SK-N-SH treated with all-trans-retinoic acid at 6 μM for 48 hours (cell line): ENCODE measurements at regions not wholly inside any gene's neighbourhood (a gene's known extent, or its start where the extent isn't known, plus 50 kb on each side); places are given as distances from the start of the nearest gene placed in this dataset.

ENCODE experiments used
- CSDC2 ChIP-seq: fragments of 250-450 bp; sonication (Bioruptor Pico); IDR thresholded peaks from 2 replicates; pipeline ENCODE4 v1.5.0; 2020; ENCODE audit warnings: mild to moderate bottlenecking, moderate library complexity
- GLIS3 ChIP-seq: fragments of 250-450 bp; sonication (Bioruptor Pico); IDR thresholded peaks from 2 replicates; pipeline ENCODE4 v1.5.0; 2020; ENCODE audit warnings: mild to moderate bottlenecking, moderate library complexity
- ISL1 ChIP-seq: fragments of 250-450 bp; sonication (Bioruptor Pico); IDR thresholded peaks from 2 replicates; pipeline ENCODE4 v2.1.2; 2022; ENCODE audit warnings: mild to moderate bottlenecking, moderate library complexity
- OSR1 ChIP-seq: fragments of 250-450 bp; sonication (Bioruptor Pico); IDR thresholded peaks from 2 replicates; pipeline ENCODE4 v1.8.0; 2022; ENCODE audit warnings: moderate library complexity, mild to moderate bottlenecking, inconsistent platforms
- PPARA ChIP-seq: fragments of 250-450 bp; sonication (Bioruptor Pico); IDR thresholded peaks from 2 replicates; pipeline ENCODE4 v1.5.0; 2020; ENCODE audit warnings: mild to moderate bottlenecking, borderline replicate concordance
- SNAI2 ChIP-seq: fragments of 250-450 bp; sonication (Bioruptor Pico); IDR thresholded peaks from 2 replicates; pipeline ENCODE4 v1.5.0; 2020; ENCODE audit warnings: mild to moderate bottlenecking, moderate library complexity
- TOX ChIP-seq: fragments of 250-450 bp; sonication (Bioruptor Pico); IDR thresholded peaks from 2 replicates; pipeline ENCODE4 v1.8.0; 2021; ENCODE audit warnings: mild to moderate bottlenecking, moderate library complexity, borderline replicate concordance
- ZC3H10 ChIP-seq: fragments of 250-450 bp; sonication (Bioruptor Pico); IDR thresholded peaks from 2 replicates; pipeline ENCODE4 v1.5.1; 2021; ENCODE audit warnings: mild to moderate bottlenecking, moderate library complexity
- ZFP3 ChIP-seq: fragments of 250-450 bp; sonication (Bioruptor Pico); IDR thresholded peaks from 2 replicates; pipeline ENCODE4 v1.5.0; 2020; ENCODE audit warnings: mild to moderate bottlenecking, moderate library complexity
- ZFP30 ChIP-seq: fragments of 450-650 bp; formaldehyde crosslinking; IDR thresholded peaks from 2 replicates; pipeline ENCODE4 v1.5.0; 2022; ENCODE audit warnings: mild to moderate bottlenecking, moderate library complexity
- TF ChIP-seq, protein P1 (sequence below): fragments of 250-450 bp; sonication (Bioruptor Pico); IDR thresholded peaks from 2 replicates; pipeline ENCODE4 v1.8.0; 2020; ENCODE audit warnings: mild to moderate bottlenecking, moderate library complexity, borderline replicate concordance
- TF ChIP-seq, protein P2 (sequence below): fragments of 250-450 bp; sonication (Bioruptor Pico); IDR thresholded peaks from 2 replicates; pipeline ENCODE4 v1.5.1; 2020; ENCODE audit warnings: low read depth, mild to moderate bottlenecking, moderate library complexity
- TF ChIP-seq, protein P3 (sequence below): fragments of 250-450 bp; sonication (Bioruptor Pico); IDR thresholded peaks from 2 replicates; pipeline ENCODE4 v1.5.1; 2021; ENCODE audit warnings: mild to moderate bottlenecking, moderate library complexity
- TF ChIP-seq, protein P4 (sequence below): fragments of 250-450 bp; sonication (Bioruptor Pico); IDR thresholded peaks from 2 replicates; pipeline ENCODE4 v1.5.0; 2020; ENCODE audit warnings: mild to moderate bottlenecking, moderate library complexity

DNA sequence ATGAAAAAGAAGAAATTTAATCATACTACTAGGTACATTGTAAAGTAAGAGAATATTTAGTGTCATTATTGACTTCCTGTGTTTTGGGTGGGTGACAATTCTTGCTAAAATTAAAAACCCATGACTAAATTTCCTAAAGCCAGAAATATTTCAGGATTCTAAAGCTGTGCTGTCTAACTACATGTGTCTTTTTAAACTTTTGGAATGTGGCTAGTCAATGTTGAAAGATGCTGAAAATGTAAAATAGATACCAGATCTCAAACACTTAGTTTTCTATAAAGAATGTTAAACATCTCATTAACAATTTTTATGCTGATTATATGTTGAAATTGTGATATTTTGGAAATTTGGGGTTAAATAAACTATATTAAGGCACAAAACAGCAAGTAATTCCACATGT is 308.9 kb upstream of the TMCO5A start:
- no peak for TF ChIP-seq ZFP3
- TF ChIP-seq, protein P1, sequence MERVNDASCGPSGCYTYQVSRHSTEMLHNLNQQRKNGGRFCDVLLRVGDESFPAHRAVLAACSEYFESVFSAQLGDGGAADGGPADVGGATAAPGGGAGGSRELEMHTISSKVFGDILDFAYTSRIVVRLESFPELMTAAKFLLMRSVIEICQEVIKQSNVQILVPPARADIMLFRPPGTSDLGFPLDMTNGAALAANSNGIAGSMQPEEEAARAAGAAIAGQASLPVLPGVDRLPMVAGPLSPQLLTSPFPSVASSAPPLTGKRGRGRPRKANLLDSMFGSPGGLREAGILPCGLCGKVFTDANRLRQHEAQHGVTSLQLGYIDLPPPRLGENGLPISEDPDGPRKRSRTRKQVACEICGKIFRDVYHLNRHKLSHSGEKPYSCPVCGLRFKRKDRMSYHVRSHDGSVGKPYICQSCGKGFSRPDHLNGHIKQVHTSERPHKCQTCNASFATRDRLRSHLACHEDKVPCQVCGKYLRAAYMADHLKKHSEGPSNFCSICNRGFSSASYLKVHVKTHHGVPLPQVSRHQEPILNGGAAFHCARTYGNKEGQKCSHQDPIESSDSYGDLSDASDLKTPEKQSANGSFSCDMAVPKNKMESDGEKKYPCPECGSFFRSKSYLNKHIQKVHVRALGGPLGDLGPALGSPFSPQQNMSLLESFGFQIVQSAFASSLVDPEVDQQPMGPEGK, result no peak
- no peak for TF ChIP-seq GLIS3 (CRISPR knock-in tag)
- TF ChIP-seq ISL1 (CRISPR knock-in tag), result no peak
- no peak for TF ChIP-seq ZFP30 (CRISPR knock-in tag)
- TF ChIP-seq, protein P2, sequence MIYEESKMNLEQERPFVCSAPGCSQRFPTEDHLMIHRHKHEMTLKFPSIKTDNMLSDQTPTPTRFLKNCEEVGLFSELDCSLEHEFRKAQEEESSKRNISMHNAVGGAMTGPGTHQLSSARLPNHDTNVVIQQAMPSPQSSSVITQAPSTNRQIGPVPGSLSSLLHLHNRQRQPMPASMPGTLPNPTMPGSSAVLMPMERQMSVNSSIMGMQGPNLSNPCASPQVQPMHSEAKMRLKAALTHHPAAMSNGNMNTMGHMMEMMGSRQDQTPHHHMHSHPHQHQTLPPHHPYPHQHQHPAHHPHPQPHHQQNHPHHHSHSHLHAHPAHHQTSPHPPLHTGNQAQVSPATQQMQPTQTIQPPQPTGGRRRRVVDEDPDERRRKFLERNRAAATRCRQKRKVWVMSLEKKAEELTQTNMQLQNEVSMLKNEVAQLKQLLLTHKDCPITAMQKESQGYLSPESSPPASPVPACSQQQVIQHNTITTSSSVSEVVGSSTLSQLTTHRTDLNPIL (CRISPR knock-in tag), result no peak
- TF ChIP-seq TOX (CRISPR knock-in tag), result no peak
- TF ChIP-seq CSDC2 (CRISPR knock-in tag), result no peak
- TF ChIP-seq, protein P3, sequence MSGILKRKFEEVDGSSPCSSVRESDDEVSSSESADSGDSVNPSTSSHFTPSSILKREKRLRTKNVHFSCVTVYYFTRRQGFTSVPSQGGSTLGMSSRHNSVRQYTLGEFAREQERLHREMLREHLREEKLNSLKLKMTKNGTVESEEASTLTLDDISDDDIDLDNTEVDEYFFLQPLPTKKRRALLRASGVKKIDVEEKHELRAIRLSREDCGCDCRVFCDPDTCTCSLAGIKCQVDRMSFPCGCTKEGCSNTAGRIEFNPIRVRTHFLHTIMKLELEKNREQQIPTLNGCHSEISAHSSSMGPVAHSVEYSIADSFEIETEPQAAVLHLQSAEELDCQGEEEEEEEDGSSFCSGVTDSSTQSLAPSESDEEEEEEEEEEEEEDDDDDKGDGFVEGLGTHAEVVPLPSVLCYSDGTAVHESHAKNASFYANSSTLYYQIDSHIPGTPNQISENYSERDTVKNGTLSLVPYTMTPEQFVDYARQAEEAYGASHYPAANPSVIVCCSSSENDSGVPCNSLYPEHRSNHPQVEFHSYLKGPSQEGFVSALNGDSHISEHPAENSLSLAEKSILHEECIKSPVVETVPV (CRISPR knock-in tag), result no peak
- TF ChIP-seq SNAI2 (CRISPR knock-in tag), result no peak
- TF ChIP-seq ZC3H10 (CRISPR knock-in tag), result no peak
- no peak for TF ChIP-seq PPARA
- TF ChIP-seq, protein P4, sequence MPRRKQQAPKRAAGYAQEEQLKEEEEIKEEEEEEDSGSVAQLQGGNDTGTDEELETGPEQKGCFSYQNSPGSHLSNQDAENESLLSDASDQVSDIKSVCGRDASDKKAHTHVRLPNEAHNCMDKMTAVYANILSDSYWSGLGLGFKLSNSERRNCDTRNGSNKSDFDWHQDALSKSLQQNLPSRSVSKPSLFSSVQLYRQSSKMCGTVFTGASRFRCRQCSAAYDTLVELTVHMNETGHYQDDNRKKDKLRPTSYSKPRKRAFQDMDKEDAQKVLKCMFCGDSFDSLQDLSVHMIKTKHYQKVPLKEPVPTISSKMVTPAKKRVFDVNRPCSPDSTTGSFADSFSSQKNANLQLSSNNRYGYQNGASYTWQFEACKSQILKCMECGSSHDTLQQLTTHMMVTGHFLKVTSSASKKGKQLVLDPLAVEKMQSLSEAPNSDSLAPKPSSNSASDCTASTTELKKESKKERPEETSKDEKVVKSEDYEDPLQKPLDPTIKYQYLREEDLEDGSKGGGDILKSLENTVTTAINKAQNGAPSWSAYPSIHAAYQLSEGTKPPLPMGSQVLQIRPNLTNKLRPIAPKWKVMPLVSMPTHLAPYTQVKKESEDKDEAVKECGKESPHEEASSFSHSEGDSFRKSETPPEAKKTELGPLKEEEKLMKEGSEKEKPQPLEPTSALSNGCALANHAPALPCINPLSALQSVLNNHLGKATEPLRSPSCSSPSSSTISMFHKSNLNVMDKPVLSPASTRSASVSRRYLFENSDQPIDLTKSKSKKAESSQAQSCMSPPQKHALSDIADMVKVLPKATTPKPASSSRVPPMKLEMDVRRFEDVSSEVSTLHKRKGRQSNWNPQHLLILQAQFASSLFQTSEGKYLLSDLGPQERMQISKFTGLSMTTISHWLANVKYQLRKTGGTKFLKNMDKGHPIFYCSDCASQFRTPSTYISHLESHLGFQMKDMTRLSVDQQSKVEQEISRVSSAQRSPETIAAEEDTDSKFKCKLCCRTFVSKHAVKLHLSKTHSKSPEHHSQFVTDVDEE (CRISPR knock-in tag), result no peak
- TF ChIP-seq OSR1, result no peak
